Astrocyte of the cerebellum (primary cell): ENCODE measurements at regions not wholly inside any gene's neighbourhood (a gene's known extent, or its start where the extent isn't known, plus 50 kb on each side); places are given as distances from the start of the nearest gene placed in this dataset.

ENCODE experiments used
- DNase-seq: peaks from one replicate; pipeline ENCODE4 v3.0.0-alpha.2; 2011; ENCODE audit warnings: low read depth
- H3K4me3 ChIP-seq: 2 replicates; pipeline ENCODE4 v1.5.1; 2011; ENCODE audit warnings: mild to moderate bottlenecking, low read depth, low read length, moderate library complexity
- CTCF ChIP-seq: IDR thresholded peaks from 2 replicates; pipeline ENCODE4 v1.5.1; 2012; ENCODE audit warnings: low read length, low read depth, moderate library complexity, mild to moderate bottlenecking; ENCODE audit errors: missing control alignments
- in situ Hi-C: cut with HindIII; loops from 2 replicates; pipeline ENCODE4 v1.10.0; 2017; ENCODE audit warnings: low sequenced_read_pairs

GRCh38 chr15:69917056-69917455 is 180.7 kb downstream of the TLE3 start:
- in situ Hi-C loops: no loop called here
- DNase-seq: no peak
- no peak for TF ChIP-seq CTCF
- H3K4me3 ChIP-seq: no peak overlapping the region

DNA sequence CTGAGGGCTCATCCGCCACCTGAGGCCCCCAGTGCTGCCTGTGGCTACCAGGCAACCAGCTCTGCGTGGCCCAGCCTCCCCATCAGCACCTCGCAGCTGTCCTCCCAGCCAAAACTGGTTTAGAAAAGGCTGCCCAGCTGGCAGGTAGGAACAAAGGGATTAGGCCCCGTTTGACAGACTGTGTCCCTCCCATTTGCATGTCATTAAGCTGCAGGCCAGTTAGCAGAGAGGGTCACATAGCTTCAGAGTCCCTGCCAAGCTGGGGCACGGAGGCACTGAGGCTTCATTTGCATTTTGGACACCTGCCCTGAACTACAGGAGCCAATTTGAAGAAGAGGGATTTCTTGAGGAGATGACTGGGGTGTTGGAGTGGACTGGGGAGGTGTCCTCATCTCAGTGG is 177.9 kb downstream of the TLE3 start:
- TF ChIP-seq CTCF: no peak
- in situ Hi-C loops: no loop called here
- DNase-seq: no peak
- H3K4me3 ChIP-seq: no peak overlapping the region

GRCh38 chr15:69920221-69920620 is 177.5 kb downstream of the TLE3 start:
- no peak for TF ChIP-seq CTCF
- in situ Hi-C loops: no loop called here
- H3K4me3 ChIP-seq: no peak overlapping the region
- DNase-seq: no peak

DNA sequence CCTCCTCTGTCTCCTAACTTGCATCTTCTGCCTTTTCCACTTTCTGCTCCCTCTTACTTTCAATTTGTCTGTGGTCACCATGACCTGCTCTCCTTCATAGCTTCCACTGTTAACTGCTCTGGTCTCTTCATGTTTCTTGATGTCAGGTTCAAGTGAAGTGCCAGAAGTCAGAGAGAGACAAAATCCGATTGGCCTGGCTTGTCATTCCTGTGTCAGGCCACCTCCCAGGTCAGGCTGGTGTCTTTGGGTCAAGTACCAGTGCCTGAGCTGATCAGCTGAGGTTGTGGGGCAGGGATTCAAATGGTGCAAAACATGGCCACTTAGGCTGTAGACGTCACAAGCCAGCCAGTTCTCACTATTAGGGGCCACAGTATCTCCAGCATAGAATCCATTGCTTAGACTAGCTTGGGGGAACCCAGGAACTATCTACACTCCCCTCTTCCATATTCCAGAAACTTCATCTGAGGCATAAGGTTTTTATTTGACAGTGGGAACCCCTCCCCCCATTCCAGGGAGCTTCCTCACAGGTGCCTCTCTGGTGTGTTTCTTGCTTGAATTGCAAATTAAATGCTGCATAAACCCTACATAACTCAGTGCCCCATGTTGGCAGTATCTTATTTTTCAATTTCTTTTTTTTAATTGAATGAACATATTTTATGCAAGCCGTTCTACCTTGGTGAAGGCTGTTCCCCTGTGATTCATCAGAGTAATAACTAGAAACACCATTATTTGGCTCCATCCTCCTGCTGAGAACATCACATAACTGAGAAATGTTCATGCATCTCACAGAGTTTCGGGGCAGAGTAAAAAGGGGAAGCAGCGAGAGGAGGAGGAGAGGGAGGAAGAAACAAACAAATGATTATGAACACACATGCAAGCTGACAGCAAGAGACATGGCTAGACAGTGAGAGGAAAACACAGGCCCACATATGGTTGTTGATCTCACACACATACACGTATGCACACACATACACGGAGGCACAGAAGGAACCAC is 175.8 kb downstream of the TLE3 start:
- DNase-seq: no peak
- no peak for TF ChIP-seq CTCF
- no peak overlapping the region for H3K4me3 ChIP-seq
- in situ Hi-C loops: no loop called here

DNA sequence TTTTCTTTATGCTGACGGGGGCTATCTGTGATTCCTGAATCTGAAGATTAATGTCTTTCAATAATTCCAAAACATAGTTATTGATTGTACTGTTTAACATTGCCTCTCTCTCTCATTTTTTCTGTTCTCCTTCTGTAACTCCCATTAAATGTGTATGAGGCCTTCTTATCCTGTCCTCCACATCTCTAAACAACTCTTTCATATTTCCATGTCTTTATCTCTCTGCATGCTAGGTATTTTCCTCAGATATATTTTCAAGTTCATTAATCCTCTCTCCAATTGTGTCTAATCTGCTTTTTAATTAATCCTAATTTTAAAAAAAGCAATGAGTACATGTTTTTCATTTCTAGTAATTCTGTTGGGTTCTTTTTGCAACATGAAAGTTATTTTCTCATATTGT is 173.2 kb downstream of the TLE3 start:
- no peak for TF ChIP-seq CTCF
- in situ Hi-C loops: no loop called here
- H3K4me3 ChIP-seq: no peak overlapping the region
- no peak for DNase-seq

DNA sequence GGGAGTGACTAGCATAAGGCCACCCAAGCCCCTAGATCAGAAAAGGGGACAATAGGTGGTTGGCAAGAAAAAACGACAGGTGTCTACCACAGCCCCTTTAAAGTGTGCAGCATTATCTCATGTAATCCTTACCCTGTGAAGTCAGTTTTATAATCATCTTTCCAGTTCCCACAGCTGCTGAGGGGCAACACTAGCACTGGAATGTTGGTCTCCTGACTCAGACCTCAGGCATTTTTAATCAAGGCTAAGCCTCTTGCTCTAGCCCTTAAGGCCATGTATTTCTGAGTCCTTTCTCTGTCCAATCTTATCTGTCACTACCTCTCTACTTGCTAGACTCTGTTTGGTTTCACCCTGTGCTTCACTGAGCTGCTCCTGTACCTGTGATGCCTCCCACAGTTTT is 171.7 kb downstream of the TLE3 start:
- in situ Hi-C loops: no loop called here
- DNase-seq: peak; percentile 11
- H3K4me3 ChIP-seq: no peak overlapping the region
- no peak for TF ChIP-seq CTCF
